ENCODE measurements at regions not wholly inside any gene's neighbourhood (a gene's known extent, or its start where the extent isn't known, plus 50 kb on each side); places are given as distances from the start of the nearest gene placed in this dataset.

DNA sequence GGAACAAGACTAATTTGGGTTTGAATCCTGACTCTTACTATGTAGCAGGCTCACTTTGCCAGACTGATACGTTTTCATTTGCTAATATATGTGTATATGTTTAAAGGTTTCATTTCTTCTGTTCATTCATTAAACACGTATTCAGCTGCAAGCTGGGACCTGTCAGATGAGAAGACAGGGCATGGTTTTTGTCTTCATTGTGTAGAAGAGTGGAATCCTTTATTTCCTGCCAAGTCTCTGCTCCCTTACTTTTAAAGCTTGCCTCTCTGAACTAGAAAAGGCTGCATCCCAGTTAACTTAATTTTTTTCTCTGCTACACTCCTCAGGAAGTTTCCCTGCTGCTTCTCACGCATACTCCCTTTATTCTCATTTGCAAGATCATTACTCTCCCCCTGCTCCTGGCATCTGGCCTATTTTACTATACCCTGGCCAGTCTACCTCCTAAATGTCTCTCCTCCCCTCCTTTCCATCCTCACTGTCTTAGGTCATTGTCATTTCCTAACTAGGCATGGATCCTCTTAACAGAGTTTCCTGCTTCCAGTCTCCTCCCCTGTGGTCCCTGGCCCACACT lies 141.0 kb upstream of the TMTC4 start:
- TF ChIP-seq, protein P1, sequence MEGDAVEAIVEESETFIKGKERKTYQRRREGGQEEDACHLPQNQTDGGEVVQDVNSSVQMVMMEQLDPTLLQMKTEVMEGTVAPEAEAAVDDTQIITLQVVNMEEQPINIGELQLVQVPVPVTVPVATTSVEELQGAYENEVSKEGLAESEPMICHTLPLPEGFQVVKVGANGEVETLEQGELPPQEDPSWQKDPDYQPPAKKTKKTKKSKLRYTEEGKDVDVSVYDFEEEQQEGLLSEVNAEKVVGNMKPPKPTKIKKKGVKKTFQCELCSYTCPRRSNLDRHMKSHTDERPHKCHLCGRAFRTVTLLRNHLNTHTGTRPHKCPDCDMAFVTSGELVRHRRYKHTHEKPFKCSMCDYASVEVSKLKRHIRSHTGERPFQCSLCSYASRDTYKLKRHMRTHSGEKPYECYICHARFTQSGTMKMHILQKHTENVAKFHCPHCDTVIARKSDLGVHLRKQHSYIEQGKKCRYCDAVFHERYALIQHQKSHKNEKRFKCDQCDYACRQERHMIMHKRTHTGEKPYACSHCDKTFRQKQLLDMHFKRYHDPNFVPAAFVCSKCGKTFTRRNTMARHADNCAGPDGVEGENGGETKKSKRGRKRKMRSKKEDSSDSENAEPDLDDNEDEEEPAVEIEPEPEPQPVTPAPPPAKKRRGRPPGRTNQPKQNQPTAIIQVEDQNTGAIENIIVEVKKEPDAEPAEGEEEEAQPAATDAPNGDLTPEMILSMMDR (IDR thresholded peaks at IDR 0.05; ENCODE audit: insufficient read depth, low read depth, low read length): no peak
- DNase-seq (ENCODE audit: low read depth): no peak
- CTCF ChIA-PET: no interaction called here

DNA sequence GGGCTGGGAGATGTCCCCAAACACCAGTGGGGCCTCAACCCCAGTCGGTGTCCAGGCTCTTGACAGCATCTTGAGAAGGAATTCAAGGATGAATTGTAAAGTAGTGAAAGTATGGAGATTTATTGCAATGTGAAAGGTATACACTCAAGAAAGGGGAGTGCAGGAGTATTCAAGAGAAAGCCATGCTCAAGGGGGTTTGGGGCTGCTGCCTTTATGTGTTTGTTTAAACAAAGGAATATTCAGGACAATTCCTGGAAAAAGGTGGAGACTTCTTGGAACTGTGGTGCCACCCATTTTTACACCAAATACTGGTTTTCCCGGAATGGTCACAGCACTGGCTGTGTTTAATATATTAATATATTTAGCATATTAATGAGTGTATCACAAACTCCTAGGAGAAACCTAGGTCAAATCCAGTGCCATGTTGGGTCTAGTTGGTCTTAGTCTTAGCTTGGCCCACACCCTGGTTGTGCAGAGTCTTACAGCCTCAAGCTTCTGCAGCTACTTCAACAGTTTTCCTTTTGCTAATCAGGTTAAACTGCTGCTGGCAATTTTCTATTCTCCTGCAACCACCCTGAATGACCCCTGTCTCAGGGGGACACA lies 138.5 kb upstream of the TMTC4 start:
- TF ChIP-seq, protein P1 (IDR thresholded peaks at IDR 0.05; ENCODE audit: insufficient read depth, low read depth, low read length): no peak
- CTCF ChIA-PET: no interaction called here
- H3K4me3 ChIP-seq (ENCODE audit: low read depth, low read length): no peak overlapping the region
- POLR2A ChIA-PET: no interaction called here
- no peaks in the 10 kb centered on the region for H3K36me3 ChIP-seq (ENCODE audit: control insufficient read depth, insufficient read depth, low read length)
- H3K27me3 ChIP-seq (ENCODE audit: control insufficient read depth, insufficient read depth, low read length): no peaks in the 10 kb centered on the region
- DNase-seq (ENCODE audit: low read depth): no peak

More for the DNA sequence above, 141.0 kb upstream of the TMTC4 start:
- Histone ChIP-seq H3K4me3 (ENCODE audit: low read depth, low read length) (no peak overlapping the region), H3K27me3 (ENCODE audit: control insufficient read depth, insufficient read depth, low read length) (no peaks in the 10 kb centered on the region), H3K36me3 (ENCODE audit: control insufficient read depth, insufficient read depth, low read length) (no peaks in the 10 kb centered on the region)
- POLR2A ChIA-PET: no interaction called here

DNA sequence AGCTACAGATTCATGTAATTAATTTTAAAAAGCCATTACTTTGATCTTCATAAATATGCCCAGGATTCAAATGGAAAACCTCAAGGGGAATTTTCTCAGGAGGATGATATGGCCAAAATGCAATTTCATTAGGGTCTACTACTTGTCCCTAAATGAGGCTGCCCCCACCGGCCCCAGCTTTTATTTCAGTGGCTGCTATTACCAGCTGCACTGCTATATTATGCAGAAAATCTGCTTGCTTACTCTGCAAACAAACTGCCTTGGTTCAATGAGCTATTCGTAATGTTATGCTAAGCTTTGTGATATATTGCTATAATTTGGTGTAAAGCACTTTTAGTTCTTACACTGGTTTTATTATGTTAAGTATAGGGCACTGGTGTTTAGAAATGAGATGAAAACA lies 137.3 kb upstream of the TMTC4 start:
- TF ChIP-seq, protein P1 (IDR thresholded peaks at IDR 0.05; ENCODE audit: insufficient read depth, low read depth, low read length): no peak
- no peaks in the 10 kb centered on the region for H3K36me3 ChIP-seq (ENCODE audit: control insufficient read depth, insufficient read depth, low read length)
- no peak for DNase-seq (ENCODE audit: low read depth)
- no peaks in the 10 kb centered on the region for H3K27me3 ChIP-seq (ENCODE audit: control insufficient read depth, insufficient read depth, low read length)
- ChIA-PET POLR2A (no interaction called here), CTCF (no interaction called here)
- no peak overlapping the region for H3K4me3 ChIP-seq (ENCODE audit: low read depth, low read length)

DNA sequence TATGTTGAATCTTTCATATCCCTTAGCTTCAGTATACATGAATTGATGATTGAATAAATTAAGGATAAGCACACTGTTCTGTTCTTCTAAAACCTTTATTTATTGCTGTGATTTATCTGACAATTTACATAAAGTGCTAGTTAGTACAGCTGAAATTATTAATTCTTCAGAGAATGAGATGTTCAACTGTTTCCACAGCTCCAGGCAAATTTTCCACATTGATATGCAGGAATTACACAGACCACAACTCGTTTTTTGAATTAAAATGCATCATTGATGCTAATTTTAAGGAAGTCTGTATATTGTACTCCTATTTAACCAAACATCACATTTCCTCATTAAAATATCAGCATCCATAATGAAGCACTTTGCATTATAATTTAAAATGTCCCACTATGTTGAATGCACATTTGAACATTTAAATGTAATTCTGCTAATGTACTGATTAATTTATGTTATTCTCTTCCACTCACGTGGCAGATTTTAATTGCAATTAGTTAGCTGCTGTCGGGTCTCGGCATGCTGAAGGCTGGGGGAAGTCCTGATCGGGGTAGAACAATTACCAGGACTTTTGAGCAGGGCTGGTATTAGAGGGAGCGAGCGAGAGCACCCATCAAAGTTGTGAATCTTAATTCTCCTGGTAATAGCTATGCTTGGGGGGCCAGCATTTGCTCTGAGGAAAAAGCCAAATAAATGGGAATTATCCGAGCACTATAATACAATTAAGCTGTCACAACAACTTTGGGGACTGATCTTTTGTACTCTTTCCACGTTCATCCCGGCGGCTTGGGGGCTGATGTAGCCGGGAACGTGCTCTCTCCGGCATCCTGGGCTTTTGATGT lies 136.7 kb upstream of the TMTC4 start:
- TF ChIP-seq, protein P1 (IDR thresholded peaks at IDR 0.05; ENCODE audit: insufficient read depth, low read depth, low read length): no peak
- Histone ChIP-seq H3K27me3 (ENCODE audit: control insufficient read depth, insufficient read depth, low read length) (no peaks in the 10 kb centered on the region), H3K36me3 (ENCODE audit: control insufficient read depth, insufficient read depth, low read length) (no peaks in the 10 kb centered on the region), H3K4me3 (ENCODE audit: low read depth, low read length) (no peak overlapping the region)
- ChIA-PET POLR2A (no interaction called here), CTCF (interaction anchor here (0.6 to 0.8 kb wide), 2 partner anchors 18 to 183 kb away, joined by 3 read pairs; no protein-coding TSS in a partner anchor)
- no peak for DNase-seq (ENCODE audit: low read depth)

DNA sequence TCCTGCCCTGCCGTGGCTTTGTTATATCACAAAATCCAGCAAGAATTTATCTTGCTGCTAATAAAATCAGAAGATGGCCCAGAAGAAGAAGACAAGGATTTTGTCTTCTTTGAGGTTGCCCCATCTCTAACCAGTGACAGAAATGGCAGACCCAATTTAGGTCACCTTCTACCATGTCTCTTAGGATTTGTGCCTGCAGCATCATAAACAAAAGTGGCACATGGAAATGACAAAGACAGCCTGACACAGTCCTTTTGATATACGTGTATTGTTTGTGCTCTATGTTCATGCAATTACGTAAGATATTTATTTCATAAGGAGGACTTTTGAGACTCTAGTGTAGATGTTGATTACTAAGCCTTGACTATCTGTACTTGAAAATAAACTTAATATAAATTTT lies 135.9 kb upstream of the TMTC4 start:
- Histone ChIP-seq H3K36me3 (ENCODE audit: control insufficient read depth, insufficient read depth, low read length) (no peaks in the 10 kb centered on the region), H3K4me3 (ENCODE audit: low read depth, low read length) (no peak overlapping the region), H3K27me3 (ENCODE audit: control insufficient read depth, insufficient read depth, low read length) (no peaks in the 10 kb centered on the region)
- ChIA-PET POLR2A (no interaction called here), CTCF (interaction anchor here (0.8 kb wide), 1 partner anchor 19 kb away, joined by 3 read pairs; no protein-coding TSS in a partner anchor)
- TF ChIP-seq, protein P1 (IDR thresholded peaks at IDR 0.05; ENCODE audit: insufficient read depth, low read depth, low read length): no peak
- no peak for DNase-seq (ENCODE audit: low read depth)

All from BJ (cell line).